ENCODE measurements at regions not wholly inside any gene's neighbourhood (a gene's known extent, or its start where the extent isn't known, plus 50 kb on each side); places are given as distances from the start of the nearest gene placed in this dataset.

DNA sequence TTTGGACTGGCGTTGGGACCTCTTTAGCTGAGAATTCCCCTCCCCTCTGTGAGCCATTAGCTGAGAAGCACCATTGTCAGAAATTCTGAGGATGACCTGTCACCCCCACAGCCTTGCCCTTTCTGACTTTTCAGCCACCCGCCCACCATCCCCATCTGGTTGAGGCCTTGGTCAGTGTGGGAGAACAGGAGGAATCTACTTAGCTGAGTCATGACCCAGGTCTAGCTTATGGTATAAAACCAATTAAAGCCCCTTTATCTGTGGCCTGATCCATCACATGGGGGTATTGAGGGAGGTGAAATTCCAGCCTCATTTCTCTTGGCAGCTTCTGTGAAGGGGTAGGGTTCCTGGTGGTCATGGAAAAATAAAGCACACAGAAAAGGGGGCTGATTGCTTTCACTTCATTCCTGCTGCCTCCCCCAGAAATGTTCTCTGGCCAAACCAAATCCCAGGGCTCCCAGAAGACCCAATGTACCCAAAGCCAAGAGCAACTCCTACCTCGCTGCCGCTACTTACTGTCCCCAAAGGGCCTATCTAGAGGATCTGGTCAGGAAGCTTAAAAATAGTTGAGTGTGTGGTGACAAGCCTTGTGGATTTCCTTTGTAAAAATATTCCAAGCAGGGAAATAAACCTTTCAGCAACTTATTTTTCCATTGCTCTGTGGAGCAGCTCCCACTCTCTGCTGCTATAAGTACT, 174.8 kb upstream of the TNC start:
- TF ChIP-seq, protein P1, sequence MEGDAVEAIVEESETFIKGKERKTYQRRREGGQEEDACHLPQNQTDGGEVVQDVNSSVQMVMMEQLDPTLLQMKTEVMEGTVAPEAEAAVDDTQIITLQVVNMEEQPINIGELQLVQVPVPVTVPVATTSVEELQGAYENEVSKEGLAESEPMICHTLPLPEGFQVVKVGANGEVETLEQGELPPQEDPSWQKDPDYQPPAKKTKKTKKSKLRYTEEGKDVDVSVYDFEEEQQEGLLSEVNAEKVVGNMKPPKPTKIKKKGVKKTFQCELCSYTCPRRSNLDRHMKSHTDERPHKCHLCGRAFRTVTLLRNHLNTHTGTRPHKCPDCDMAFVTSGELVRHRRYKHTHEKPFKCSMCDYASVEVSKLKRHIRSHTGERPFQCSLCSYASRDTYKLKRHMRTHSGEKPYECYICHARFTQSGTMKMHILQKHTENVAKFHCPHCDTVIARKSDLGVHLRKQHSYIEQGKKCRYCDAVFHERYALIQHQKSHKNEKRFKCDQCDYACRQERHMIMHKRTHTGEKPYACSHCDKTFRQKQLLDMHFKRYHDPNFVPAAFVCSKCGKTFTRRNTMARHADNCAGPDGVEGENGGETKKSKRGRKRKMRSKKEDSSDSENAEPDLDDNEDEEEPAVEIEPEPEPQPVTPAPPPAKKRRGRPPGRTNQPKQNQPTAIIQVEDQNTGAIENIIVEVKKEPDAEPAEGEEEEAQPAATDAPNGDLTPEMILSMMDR (IDR thresholded peaks at IDR 0.05; ENCODE audit: low read depth, low read length, missing control alignments) = no peak
- DNase-seq (ENCODE audit: extremely low read depth, low read depth) = no peak
- no peak overlapping the region for H3K4me3 ChIP-seq (replicated peaks; ENCODE audit: low read depth, low read length)

DNA sequence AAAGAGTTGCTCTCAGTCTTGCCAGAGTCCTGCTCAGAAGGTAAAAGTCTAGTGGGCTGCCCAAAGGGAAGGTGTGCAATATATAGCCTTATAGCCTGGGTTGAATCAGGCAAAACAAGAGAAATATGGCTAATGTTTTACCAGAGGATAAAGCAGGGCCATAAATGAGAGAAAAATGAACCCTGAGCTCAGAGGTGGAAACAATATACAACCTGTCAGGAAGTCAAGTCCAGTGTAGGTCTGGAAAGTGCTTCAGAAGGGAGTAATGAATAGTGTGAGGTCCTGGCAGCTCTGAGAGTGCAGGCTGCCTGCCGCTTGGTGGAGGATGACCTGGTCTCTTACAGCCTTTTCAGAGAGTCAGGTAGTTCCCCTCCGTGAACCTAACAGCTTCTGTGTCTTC, 177.8 kb upstream of the TNC start:
- TF ChIP-seq, protein P1 (IDR thresholded peaks at IDR 0.05; ENCODE audit: low read depth, low read length, missing control alignments) = no peak
- DNase-seq (ENCODE audit: extremely low read depth, low read depth) = no peak
- H3K4me3 ChIP-seq (replicated peaks; ENCODE audit: low read depth, low read length) = no peak overlapping the region

DNA sequence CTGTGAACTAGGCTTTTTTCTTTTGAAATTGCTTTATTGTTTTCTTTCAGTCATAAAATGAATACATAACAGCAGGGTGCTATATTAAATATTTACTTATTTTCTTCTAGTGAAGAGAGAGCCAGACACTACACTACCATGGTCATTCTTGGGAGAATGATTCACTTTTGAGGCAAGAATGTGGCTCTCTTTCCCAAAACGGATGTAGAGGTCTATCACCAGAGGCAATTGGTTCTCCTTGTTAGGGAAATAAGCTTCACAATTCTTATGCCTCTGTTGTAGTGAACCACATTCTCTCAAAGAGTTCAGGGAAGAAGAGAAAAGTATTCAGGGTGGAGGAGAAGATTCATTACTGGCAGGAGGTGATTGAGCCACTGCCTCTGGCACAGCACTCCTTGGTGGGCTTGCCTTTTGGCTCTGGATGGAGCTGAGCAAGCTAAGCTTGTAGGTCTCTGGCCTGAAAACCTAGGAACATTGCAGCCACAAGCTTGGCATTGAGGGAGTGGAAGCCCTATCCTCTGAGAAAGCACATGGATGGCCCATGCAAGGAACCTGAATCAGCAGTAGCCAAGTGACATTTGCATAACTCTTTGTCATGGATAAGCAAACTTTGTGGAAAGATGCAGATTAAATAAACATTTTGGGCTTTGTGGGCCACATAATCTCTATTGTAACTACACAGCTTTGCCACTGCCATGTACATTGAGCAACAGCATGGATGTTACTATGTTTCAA, 179.0 kb upstream of the TNC start:
- H3K4me3 ChIP-seq (replicated peaks; ENCODE audit: low read depth, low read length) = no peak overlapping the region
- DNase-seq (ENCODE audit: extremely low read depth, low read depth) = no peak
- TF ChIP-seq, protein P1 (IDR thresholded peaks at IDR 0.05; ENCODE audit: low read depth, low read length, missing control alignments) = no peak

DNA sequence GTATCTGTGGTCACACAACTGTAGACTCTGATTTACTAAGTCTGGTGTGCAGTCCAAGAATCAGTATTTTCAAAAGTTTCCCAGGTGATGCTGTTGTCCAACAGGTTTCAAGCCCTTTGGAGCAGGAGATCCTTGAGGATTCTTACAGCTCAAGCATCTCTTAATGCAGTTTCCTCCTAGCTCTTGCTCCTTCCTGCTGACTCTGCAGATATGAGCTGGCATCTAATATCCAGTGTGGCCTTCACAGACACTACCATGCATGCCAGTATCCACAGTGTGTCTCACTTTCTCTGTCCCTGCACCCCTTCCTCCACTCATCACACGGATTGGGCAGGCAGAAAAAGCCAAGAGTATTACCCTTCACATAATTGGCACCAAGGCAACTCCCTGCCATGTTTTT, 182.2 kb upstream of the TNC start:
- TF ChIP-seq, protein P1 (IDR thresholded peaks at IDR 0.05; ENCODE audit: low read depth, low read length, missing control alignments) = no peak
- DNase-seq (ENCODE audit: extremely low read depth, low read depth) = no peak

DNA sequence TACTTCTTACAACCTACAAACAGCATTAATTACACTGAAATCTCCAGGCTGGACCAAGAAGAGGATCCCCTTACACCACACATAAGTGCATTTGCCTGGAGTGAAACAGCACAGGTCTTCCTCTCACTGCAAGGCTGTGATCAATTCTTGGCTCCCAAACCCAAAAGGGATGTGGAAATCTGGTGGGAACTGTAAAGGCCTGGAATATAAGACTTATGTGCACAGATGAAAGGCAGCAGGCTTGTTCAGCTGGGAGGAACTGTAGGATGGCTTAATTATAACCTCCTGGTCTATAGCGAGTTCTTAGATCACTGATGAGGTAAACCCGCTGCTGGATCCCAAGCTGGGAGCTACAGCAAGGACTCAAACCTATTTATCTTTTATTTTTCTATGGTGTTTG, 182.9 kb upstream of the TNC start:
- DNase-seq (ENCODE audit: extremely low read depth, low read depth) = no peak
- TF ChIP-seq, protein P1 (IDR thresholded peaks at IDR 0.05; ENCODE audit: low read depth, low read length, missing control alignments) = no peak
- H3K4me3 ChIP-seq (replicated peaks; ENCODE audit: low read depth, low read length) = no peak overlapping the region

More for the DNA sequence above, 182.2 kb upstream of the TNC start:
- no peak overlapping the region for H3K4me3 ChIP-seq (replicated peaks; ENCODE audit: low read depth, low read length)

DNA sequence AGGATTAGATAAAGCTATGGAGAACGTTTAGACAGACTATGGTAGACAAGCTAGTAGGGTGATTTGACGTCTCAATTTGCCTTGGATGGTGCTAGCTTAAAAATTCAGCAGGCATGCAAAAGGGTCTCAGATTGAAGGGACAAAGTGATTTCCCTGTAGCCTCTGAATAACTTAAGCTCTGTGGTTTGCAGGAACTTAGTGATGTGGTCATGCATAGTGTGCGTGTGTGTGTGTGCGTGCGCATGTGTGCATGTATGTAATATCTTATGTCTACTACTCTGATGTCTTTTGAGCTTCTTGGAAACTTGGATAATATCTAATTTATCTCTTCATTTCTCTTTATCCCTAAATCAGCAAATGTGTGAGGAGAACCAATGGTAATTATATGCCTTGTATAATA, 183.6 kb upstream of the TNC start:
- no peak overlapping the region for H3K4me3 ChIP-seq (replicated peaks; ENCODE audit: low read depth, low read length)
- DNase-seq (ENCODE audit: extremely low read depth, low read depth) = no peak
- TF ChIP-seq, protein P1 (IDR thresholded peaks at IDR 0.05; ENCODE audit: low read depth, low read length, missing control alignments) = no peak

Data from HFF-Myc (cell line).